HUDEP-2 (cell line): ENCODE measurements at regions not wholly inside any gene's neighbourhood (a gene's known extent, or its start where the extent isn't known, plus 50 kb on each side); places are given as distances from the start of the nearest gene placed in this dataset.

Source experiments
- DNase-seq, 76 experiments: peaks; one replicate each; lab custom pipeline; 2025; ENCODE audit not compliant: unreplicated experiment in 76 of 76; lab: John Stamatoyannopoulos, UW

- peak in 2 of 76 experiments; percentile 2 to 4 for DNase-seq
Observed at GRCh38 chr7:20267482-20267881, 50.3 kb upstream of the MACC1 start.

GRCh38 chr7:20268824-20269223 lies 51.6 kb upstream of the MACC1 start:
- no peak for DNase-seq

- no peak for DNase-seq
Observed at GRCh38 chr7:20269726-20270125, 52.5 kb upstream of the MACC1 start.

- no peak for DNase-seq
Observed at GRCh38 chr7:20270371-20270770, 53.2 kb upstream of the MACC1 start.

- DNase-seq = no peak
Observed at GRCh38 chr7:20270867-20271266, 53.7 kb upstream of the MACC1 start.

- DNase-seq = no peak
Observed at GRCh38 chr7:20275637-20276036, 55.1 kb upstream of the ITGB8 start.

- DNase-seq = no peak
Observed at GRCh38 chr7:20276705-20277472, 53.8 kb upstream of the ITGB8 start.

- peak in 1 of 76 experiments; percentile 3 for DNase-seq
Observed at GRCh38 chr7:20279979-20280378, 50.7 kb upstream of the ITGB8 start.

GRCh38 chr7:20280475-20281351 lies 50.0 kb upstream of the ITGB8 start:
- DNase-seq = no peak
